K562 (cell line): ENCODE measurements at regions not wholly inside any gene's neighbourhood (a gene's known extent, or its start where the extent isn't known, plus 50 kb on each side); places are given as distances from the start of the nearest gene placed in this dataset.

Experiments
- ATAC-seq: fragments of 200-7000 bp; cut with Tn5 transposase; 3 replicates; pipeline ENCODE4 v1.9.1; 2020; ENCODE audit warnings: moderate library complexity
- BruUV-seq: library from RNA; stranded (reverse); fragments of 400-500 nt; replicated peaks from 2 replicates; lab custom pipeline; 2021; lab: Mats Ljungman, UMichigan
- CTCF ChIA-PET: fragments of 300-600 bp; formaldehyde crosslinking; extraction: SDS; loops from one replicate; lab custom pipeline; 2021; ENCODE audit warnings: low intra/inter-chr PET ratio; lab: Yijun Ruan, JAX
- POLR2A ChIA-PET: fragments of 300-600, 350-650 bp; sonication (Branson Sonifier 250); formaldehyde crosslinking; extraction: SDS; loops from one replicate; lab custom pipeline; 2021; ENCODE audit warnings: antibody characterized with exemption, inconsistent platforms; lab: Yijun Ruan, JAX
- DNase-seq, 4 experiments: peaks; one replicate each; pipeline versions ENCODE4 v3.0.0 to v3.0.0-alpha.2; 2011 to 2018; ENCODE audit warnings: low spot score in 3 of 4, mixed read lengths in 3 of 4; ENCODE audit errors: extremely low read depth in 1 of 4
- FAIRE-seq: peaks from 2 replicates; lab custom pipeline; 2011; peaks lifted over from hg19 to GRCh38; lab: Jason Lieb, UNC
- H2AFZ ChIP-seq: 2 replicates; pipeline ENCODE4 v1.6.0; 2011; ENCODE audit warnings: low read depth, low read length, control low read depth, inconsistent platforms
- H3K27ac ChIP-seq: fragments of 200-600 bp; 3 replicates; pipeline ENCODE4 v1.8.0; 2011; ENCODE audit warnings: low read depth, mild to moderate bottlenecking, control low read depth, inconsistent platforms, low read length, moderate library complexity, mixed read lengths; ENCODE audit errors: extremely low read depth
- H3K27me3 ChIP-seq, 2 experiments: fragments of 300-600 bp in 1 of 2; 2 replicates in 1 of 2; 3 replicates in 1 of 2; pipeline versions ENCODE4 v1.6.0 to v1.8.0; 2011; ENCODE audit warnings: inconsistent platforms in 2 of 2, low read length in 2 of 2, mild to moderate bottlenecking in 1 of 2, mixed read lengths in 1 of 2, moderate library complexity in 1 of 2; ENCODE audit not compliant: control insufficient read depth in 2 of 2, insufficient read depth in 2 of 2
- H3K36me3 ChIP-seq: fragments of 300-600 bp; 3 replicates; pipeline ENCODE4 v1.8.0; 2011; ENCODE audit warnings: mild to moderate bottlenecking, low read length, inconsistent platforms; ENCODE audit not compliant: control insufficient read depth, insufficient read depth
- H3K4me1 ChIP-seq, 2 experiments: fragments of 200-600 bp in 1 of 2; replicated peaks in 1 of 2; 2 replicates in 1 of 2; 3 replicates in 1 of 2; pipeline versions ENCODE4 v1.5.1 to v1.8.0; 2011; ENCODE audit warnings: inconsistent platforms in 2 of 2, low read length in 2 of 2, mild to moderate bottlenecking in 1 of 2, mixed read lengths in 1 of 2, moderate library complexity in 1 of 2; ENCODE audit not compliant: control insufficient read depth in 2 of 2, insufficient read depth in 2 of 2
- H3K4me2 ChIP-seq: 2 replicates; pipeline ENCODE4 v1.6.1; 2011; ENCODE audit warnings: low read length, control low read depth, inconsistent platforms, mixed read lengths; ENCODE audit not compliant: insufficient read depth
- H3K4me3 ChIP-seq: fragments of 200-600 bp; sonication (generic), shearing (Covaris generic); 2 replicates; pipeline ENCODE4 v1.5.1; 2016; ENCODE audit warnings: control low read depth, inconsistent platforms
- H3K79me2 ChIP-seq: fragments of 200-600 bp; 3 replicates; pipeline ENCODE4 v1.8.0; 2011; ENCODE audit warnings: low read length, inconsistent platforms; ENCODE audit not compliant: control insufficient read depth, insufficient read depth
- H3K9ac ChIP-seq, 2 experiments: 2 replicates each; pipeline versions ENCODE4 v1.6.0 to v1.6.1; 2011; ENCODE audit warnings: low read depth in 2 of 2, low read length in 2 of 2, control low read depth in 1 of 2, inconsistent platforms in 1 of 2, mild to moderate bottlenecking in 1 of 2, mixed read lengths in 1 of 2; ENCODE audit not compliant: insufficient read depth in 1 of 2
- H3K9me1 ChIP-seq: one replicate; pipeline ENCODE4 v1.6.0; 2011; ENCODE audit warnings: inconsistent platforms, mild to moderate bottlenecking, low read length, moderate library complexity; ENCODE audit not compliant: control insufficient read depth, insufficient read depth
- H3K9me3 ChIP-seq: replicated peaks from 2 replicates; pipeline ENCODE4 v1.5.1; 2011; ENCODE audit warnings: low read depth, low read length, inconsistent platforms; ENCODE audit not compliant: control insufficient read depth, insufficient read depth
- H4K20me1 ChIP-seq: replicated peaks from 2 replicates; pipeline ENCODE4 v1.6.1; 2011; ENCODE audit warnings: low read length, inconsistent platforms, mixed read lengths; ENCODE audit not compliant: control insufficient read depth, insufficient read depth
- BMI1 ChIP-seq: fragments of 150-350 bp; IDR thresholded peaks from 2 replicates; pipeline ENCODE4 v1.6.1; 2014; ENCODE audit warnings: low read length
- RREB1 ChIP-seq: fragments of 250-450 bp; sonication (Bioruptor Pico); IDR thresholded peaks from 2 replicates; pipeline ENCODE4 v1.4.0; 2020
- ZNF12 ChIP-seq: sonication (generic); formaldehyde crosslinking; IDR thresholded peaks from 2 replicates; pipeline ENCODE4 v1.4.0; 2020; ENCODE audit warnings: mild to moderate bottlenecking, missing genetic modification reagents
- ZNF311 ChIP-seq: fragments of 250-450 bp; sonication (Bioruptor Pico); IDR thresholded peaks from 2 replicates; pipeline ENCODE4 v1.4.0; 2020; ENCODE audit warnings: mild to moderate bottlenecking, moderate library complexity
- WGBS: fragments of 100-300 bp; shearing (Covaris generic); methylation state at CpG from one replicate; pipeline ENCODE4 v1.1.6; 2016; ENCODE audit warnings: low coverage, mixed read lengths; ENCODE audit not compliant: insufficient coverage; ENCODE audit errors: missing lambda C conversion rate; 5-methylcytosine and 5-hydroxymethylcytosine counted together
- in situ Hi-C: fragments of 300-500 bp; cut with MboI; formaldehyde crosslinking; loops from 4 replicates; pipeline ENCODE4 v1.15.0; 2018; ENCODE audit warnings: inconsistent platforms, mixed read lengths
- intact Hi-C: fragments of 100-400 bp; cut with micrococcal nuclease; formaldehyde crosslinking; loops from 2 replicates; pipeline ENCODE4 v1.14.2; 2022
- TF ChIP-seq, protein P1 (sequence below): fragments of 450-650 bp; IDR thresholded peaks from 2 replicates; pipeline ENCODE4 v1.6.1; 2016; ENCODE audit warnings: borderline replicate concordance

- CTCF ChIA-PET: no interaction called here
- no peak overlapping the region for H3K27ac ChIP-seq
- H3K9me1 ChIP-seq: no peaks in the 10 kb centered on the region
- POLR2A ChIA-PET: interaction anchor here (0.7 to 1.1 kb wide), 3 partner anchors 9 to 114 kb away, joined by 3 to 5 read pairs (median 5); no protein-coding TSS in a partner anchor
- no peaks in the 10 kb centered on the region for H3K27me3 ChIP-seq
- H3K79me2 ChIP-seq: no peaks in the 10 kb centered on the region
- in situ Hi-C loops: no loop called here
- no TSS peak for BruUV-seq
- peaks cover 1 to 21% of the 10 kb centered on the region in 2 experiments; a peak in 3 of 5 replicates for H3K4me1 ChIP-seq
- H2AFZ ChIP-seq: no peak overlapping the region
- no peak overlapping the region for H3K9ac ChIP-seq
- no peak for FAIRE-seq
- H3K4me3 ChIP-seq: no peak overlapping the region
- TF ChIP-seq BMI1: no peak
- 0 out of 2 replicates have a peak, but pooled peaks have one; percentile 42 for TF ChIP-seq ZNF12 (CRISPR knock-in tag)
- TF ChIP-seq, protein P1, sequence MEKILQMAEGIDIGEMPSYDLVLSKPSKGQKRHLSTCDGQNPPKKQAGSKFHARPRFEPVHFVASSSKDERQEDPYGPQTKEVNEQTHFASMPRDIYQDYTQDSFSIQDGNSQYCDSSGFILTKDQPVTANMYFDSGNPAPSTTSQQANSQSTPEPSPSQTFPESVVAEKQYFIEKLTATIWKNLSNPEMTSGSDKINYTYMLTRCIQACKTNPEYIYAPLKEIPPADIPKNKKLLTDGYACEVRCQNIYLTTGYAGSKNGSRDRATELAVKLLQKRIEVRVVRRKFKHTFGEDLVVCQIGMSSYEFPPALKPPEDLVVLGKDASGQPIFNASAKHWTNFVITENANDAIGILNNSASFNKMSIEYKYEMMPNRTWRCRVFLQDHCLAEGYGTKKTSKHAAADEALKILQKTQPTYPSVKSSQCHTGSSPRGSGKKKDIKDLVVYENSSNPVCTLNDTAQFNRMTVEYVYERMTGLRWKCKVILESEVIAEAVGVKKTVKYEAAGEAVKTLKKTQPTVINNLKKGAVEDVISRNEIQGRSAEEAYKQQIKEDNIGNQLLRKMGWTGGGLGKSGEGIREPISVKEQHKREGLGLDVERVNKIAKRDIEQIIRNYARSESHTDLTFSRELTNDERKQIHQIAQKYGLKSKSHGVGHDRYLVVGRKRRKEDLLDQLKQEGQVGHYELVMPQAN: no peak
- no peak for TF ChIP-seq RREB1 (CRISPR knock-in tag)
- TF ChIP-seq ZNF311 (CRISPR knock-in tag): no peak
- intact Hi-C loops: no loop called here
- 17% methylated on average over 2 of the region's 2 CpGs for WGBS
- no peak for DNase-seq
- no peak for ATAC-seq
- H3K36me3 ChIP-seq: no peaks in the 10 kb centered on the region
- H3K9me3 ChIP-seq: no peaks in the 10 kb centered on the region
- no peaks in the 10 kb centered on the region for H4K20me1 ChIP-seq
- no peak overlapping the region for H3K4me2 ChIP-seq
These were observed 118.1 kb upstream of the GADD45A start for GRCh38 chr1:67566803-67567377.
